Right lobe of liver (tissue), 6 donors: ENCODE measurements at regions not wholly inside any gene's neighbourhood (a gene's known extent, or its start where the extent isn't known, plus 50 kb on each side); places are given as distances from the start of the nearest gene placed in this dataset.

ENCODE experiments used
- ATAC-seq, 4 donors: fragments of 200-7000 bp; cut with Tn5 transposase; one replicate each; pipeline ENCODE4 v1.9.1; 2020; ENCODE audit warnings: mild to moderate bottlenecking in 4 of 4, moderate library complexity in 4 of 4
- DNase-seq, 3 donors: peaks; one replicate each; pipeline ENCODE4 v3.0.0-alpha.2; 2020
- H3K27ac ChIP-seq, 3 donors: fragments of 200-600 bp; one replicate each; pipeline ENCODE4 v1.8.0; 2022
- H3K27me3 ChIP-seq, 2 donors: fragments of 200-600 bp; one replicate each; pipeline ENCODE4 v1.8.0; 2022
- H3K36me3 ChIP-seq, 4 donors: fragments of 200-600 bp; sonication (generic) in 1 of 4; one replicate each; pipeline versions ENCODE4 v1.5.1 to v1.8.0; 2017 to 2022; ENCODE audit warnings: control low read depth in 1 of 4
- H3K4me1 ChIP-seq, 4 donors: fragments of 200-600 bp; sonication (generic) in 1 of 4; one replicate each; pipeline versions ENCODE4 v1.5.1 to v1.8.0; 2017 to 2022; ENCODE audit warnings: control low read depth in 1 of 4
- H3K4me3 ChIP-seq, 3 donors: fragments of 200-600 bp; one replicate each; pipeline ENCODE4 v1.8.0; 2022
- H3K9me3 ChIP-seq, 4 donors: fragments of 200-600 bp; sonication (generic) in 1 of 4; one replicate each; pipeline versions ENCODE4 v1.5.1 to v1.8.0; 2017 to 2022; ENCODE audit warnings: control low read depth in 1 of 4
- CTCF ChIP-seq, 4 donors: fragments of 200-600 bp in 3 of 4; fragments of 450-650 bp in 1 of 4; IDR thresholded peaks; one replicate each; pipeline versions ENCODE4 v1.5.1 to v1.8.0; 2016 to 2022; ENCODE audit warnings: antibody characterized with exemption in 4 of 4, mild to moderate bottlenecking in 2 of 4
- POLR2A ChIP-seq: fragments of 450-650 bp; IDR thresholded peaks from one replicate; pipeline ENCODE4 v1.6.1; 2017; ENCODE audit warnings: antibody characterized with exemption, mild to moderate bottlenecking
- WGBS: methylation state at CpG from one replicate; pipeline ENCODE4 v1.1.6; 2018; ENCODE audit warnings: low coverage, low lambda C conversion rate; ENCODE audit not compliant: insufficient coverage; ENCODE audit errors: missing lambda C conversion rate; 5-methylcytosine and 5-hydroxymethylcytosine counted together
- intact Hi-C, 2 donors: fragments of 100-400 bp; cut with DNase I; formaldehyde crosslinking; loops; one replicate each; pipeline versions ENCODE4 v1.11.2 to v1.14.1; 2022
- donor health status: DM: no; HTN: yes; CAD: no.
- donor health status: DM: no; HTN: no; CAD: no.
- donor health status: DM: no; HTN: no; CAD: no.
- donor health status: DM: no; HTN: yes; CAD: no.
- donor health status: DM: no; HTN: yes; CAD: no.

- Histone ChIP-seq H3K9me3 (no peaks in the 10 kb centered on the region), H3K4me3 (no peak overlapping the region), H3K4me1 (no peaks in the 10 kb centered on the region), H3K36me3 (no peaks in the 10 kb centered on the region), H3K27ac (no peak overlapping the region), H3K27me3 (no peaks in the 10 kb centered on the region)
- TF ChIP-seq CTCF (IDR thresholded peaks at IDR 0.05) (no peak), POLR2A (no peak)
- no peak for DNase-seq
- intact Hi-C loops: no loop called here
- no peak for ATAC-seq
Measured at GRCh38 chr6:18674346-18674745, 287.2 kb downstream of the RNF144B start.

GRCh38 chr6:18675881-18676280 is 288.7 kb downstream of the RNF144B start:
- intact Hi-C loops: no loop called here
- Histone ChIP-seq H3K27ac (no peak overlapping the region), H3K27me3 (no peaks in the 10 kb centered on the region), H3K4me1 (no peaks in the 10 kb centered on the region), H3K4me3 (no peak overlapping the region), H3K9me3 (no peaks in the 10 kb centered on the region), H3K36me3 (no peaks in the 10 kb centered on the region)
- 50% methylated on average over 2 of the region's 2 CpGs for WGBS
- DNase-seq (no peak), ATAC-seq (no peak)
- TF ChIP-seq POLR2A: no peak
- no peak for TF ChIP-seq CTCF (IDR thresholded peaks at IDR 0.05)

- no peaks in the 10 kb centered on the region for H3K27me3 ChIP-seq
- no peaks in the 10 kb centered on the region for H3K36me3 ChIP-seq
- H3K9me3 ChIP-seq: no peaks in the 10 kb centered on the region
- intact Hi-C loops: no loop called here
- DNase-seq (no peak), ATAC-seq (no peak)
- H3K4me1 ChIP-seq: no peaks in the 10 kb centered on the region
- TF ChIP-seq CTCF (IDR thresholded peaks at IDR 0.05) (no peak), POLR2A (no peak)
- 78% methylated on average over 7 of the region's 7 CpGs for WGBS
- H3K4me3 ChIP-seq: no peak overlapping the region
- H3K27ac ChIP-seq: no peak overlapping the region
Measured at GRCh38 chr6:18676548-18676947, 289.4 kb downstream of the RNF144B start.

- Histone ChIP-seq H3K27ac (no peak overlapping the region), H3K9me3 (no peaks in the 10 kb centered on the region), H3K36me3 (no peaks in the 10 kb centered on the region), H3K27me3 (no peaks in the 10 kb centered on the region), H3K4me1 (no peaks in the 10 kb centered on the region), H3K4me3 (no peak overlapping the region)
- TF ChIP-seq CTCF (IDR thresholded peaks at IDR 0.05) (peak; percentile 29 to 36 (median 33)), POLR2A (no peak)
- intact Hi-C loops: no loop called here
- no peak for DNase-seq
- peak; percentile 67 to 90 (median 72) for ATAC-seq
Measured at GRCh38 chr6:18680842-18681241, 293.7 kb downstream of the RNF144B start.

GRCh38 chr6:18681832-18682503 is 294.8 kb downstream of the RNF144B start:
- Histone ChIP-seq H3K36me3 (no peaks in the 10 kb centered on the region), H3K4me1 (no peaks in the 10 kb centered on the region), H3K9me3 (no peaks in the 10 kb centered on the region), H3K27me3 (no peaks in the 10 kb centered on the region), H3K27ac (no peak overlapping the region), H3K4me3 (no peak overlapping the region)
- 38% methylated on average over 5 of the region's 5 CpGs for WGBS
- intact Hi-C loops: no loop called here
- TF ChIP-seq CTCF (IDR thresholded peaks at IDR 0.05) (no peak), POLR2A (no peak)
- DNase-seq: no peak
- no peak for ATAC-seq
